B cell (primary cell): ENCODE measurements at regions not wholly inside any gene's neighbourhood (a gene's known extent, or its start where the extent isn't known, plus 50 kb on each side); places are given as distances from the start of the nearest gene placed in this dataset.

Experiments used
- ATAC-seq: fragments of 200-7000 bp; cut with Tn5 transposase; one replicate; pipeline ENCODE4 v1.10.0; 2021; ENCODE audit warnings: low read depth, mild to moderate bottlenecking, moderate number of reproducible peaks, moderate library complexity
- CTCF ChIA-PET: fragments of 350-600 bp; sonication (Branson Sonifier 250); formaldehyde crosslinking; loops from one replicate; lab custom pipeline; 2021; ENCODE audit warnings: antibody characterized with exemption, inconsistent platforms; lab: Charles Lee
- POLR2A ChIA-PET: fragments of 350-600 bp; sonication (Branson Sonifier 250); formaldehyde crosslinking; loops from one replicate; lab custom pipeline; 2021; ENCODE audit warnings: antibody characterized with exemption; lab: Charles Lee
- DNase-seq: peaks from one replicate; pipeline ENCODE4 v3.0.0; 2013
- H2AFZ ChIP-seq: 2 replicates; pipeline ENCODE4 v1.6.1; 2012; ENCODE audit warnings: mild to moderate bottlenecking, low read depth, low read length; ENCODE audit not compliant: insufficient read depth, poor library complexity, severe bottlenecking
- H3K27ac ChIP-seq, 2 donors: 1 replicate in 1 of 2; 2 replicates in 1 of 2; pipeline ENCODE4 v1.5.1; 2012 to 2013; ENCODE audit warnings: low read length in 2 of 2, mild to moderate bottlenecking in 2 of 2, moderate library complexity in 1 of 2
- H3K27me3 ChIP-seq, 4 experiments: fragments of 200-600 bp in 1 of 4; sonication (generic) in 1 of 4; replicated peaks in 1 of 4; 1 replicate in 2 of 4; 2 replicates in 2 of 4; pipeline versions ENCODE4 v1.6.1 to v1.7.0; 2013 to 2016; ENCODE audit warnings: low read length in 3 of 4, mild to moderate bottlenecking in 2 of 4, mixed read lengths in 1 of 4, moderate library complexity in 1 of 4; ENCODE audit not compliant: insufficient read depth in 4 of 4, control insufficient read depth in 3 of 4; ENCODE audit errors: control extremely low read depth in 1 of 4
- H3K36me3 ChIP-seq, 2 experiments: replicated peaks in 1 of 2; 1 replicate in 1 of 2; 2 replicates in 1 of 2; pipeline versions ENCODE4 v1.6.1 to v1.7.1; 2013; ENCODE audit warnings: low read length in 1 of 2; ENCODE audit not compliant: insufficient read depth in 2 of 2, control insufficient read depth in 1 of 2; ENCODE audit errors: control extremely low read depth in 1 of 2, extremely low read depth in 1 of 2
- H3K4me1 ChIP-seq, 2 donors: fragments of 200-600 bp in 1 of 2; sonication (generic) in 1 of 2; 1 replicate in 1 of 2; 2 replicates in 1 of 2; pipeline versions ENCODE4 v1.5.1 to v1.6.1; 2013 to 2017; ENCODE audit warnings: low read length in 2 of 2; ENCODE audit not compliant: control insufficient read depth in 2 of 2, insufficient read depth in 2 of 2
- H3K4me2 ChIP-seq: replicated peaks from 2 replicates; pipeline ENCODE3; 2012; ENCODE audit warnings: mild to moderate bottlenecking, low read depth, low read length; ENCODE audit not compliant: poor library complexity, severe bottlenecking
- H3K4me3 ChIP-seq, 5 experiments: fragments of 200-600 bp in 1 of 5; sonication (generic) in 1 of 5; 1 replicate in 3 of 5; 2 replicates in 2 of 5; pipeline versions ENCODE4 v1.5.1 to v1.7.0; 2011 to 2016; ENCODE audit warnings: low read length in 4 of 5, mild to moderate bottlenecking in 4 of 5, low read depth in 2 of 5, control low read depth in 1 of 5, moderate library complexity in 1 of 5; ENCODE audit not compliant: insufficient read depth in 1 of 5; ENCODE audit errors: control extremely low read depth in 1 of 5, extremely low read depth in 1 of 5
- H3K79me2 ChIP-seq: fragments of 200-600 bp; sonication (generic); one replicate; pipeline ENCODE4 v1.6.0; 2016; ENCODE audit warnings: low read length; ENCODE audit not compliant: control insufficient read depth, insufficient read depth
- H3K9ac ChIP-seq: fragments of 200-600 bp; sonication (generic); 2 replicates; pipeline ENCODE4 v1.6.1; 2017; ENCODE audit warnings: mild to moderate bottlenecking, low read length, moderate library complexity
- H3K9me3 ChIP-seq, 3 donors: one replicate each; pipeline versions ENCODE4 v1.6.1 to v1.7.1; 2013; ENCODE audit warnings: low read length in 2 of 3; ENCODE audit not compliant: control insufficient read depth in 2 of 3, insufficient read depth in 1 of 3; ENCODE audit errors: control extremely low read depth in 1 of 3
- H4K20me1 ChIP-seq: 2 replicates; pipeline ENCODE4 v1.6.0; 2012; ENCODE audit warnings: mild to moderate bottlenecking, low read length; ENCODE audit not compliant: insufficient read depth, control insufficient read depth, poor library complexity, severe bottlenecking
- H3K27ac Mint-ChIP-seq: one replicate; pipeline ENCODE4 v1.8.0; 2021; ENCODE audit warnings: mixed read lengths
- H3K27me3 Mint-ChIP-seq: one replicate; pipeline ENCODE4 v1.8.0; 2021; ENCODE audit warnings: mixed read lengths
- H3K4me1 Mint-ChIP-seq: one replicate; pipeline ENCODE4 v1.8.0; 2021; ENCODE audit warnings: mixed read lengths
- H3K4me3 Mint-ChIP-seq: one replicate; pipeline ENCODE4 v1.8.0; 2021; ENCODE audit warnings: mixed read lengths
- H3K9me3 Mint-ChIP-seq: one replicate; pipeline ENCODE4 v1.8.0; 2022; ENCODE audit warnings: mixed read lengths; ENCODE audit not compliant: insufficient read depth
- EZH2 ChIP-seq: IDR thresholded peaks from 2 replicates; pipeline ENCODE4 v1.6.1; 2012; ENCODE audit warnings: borderline replicate concordance, low read depth, mild to moderate bottlenecking, moderate library complexity, low read length; ENCODE audit not compliant: insufficient read depth, poor library complexity, severe bottlenecking
- WGBS: methylation state at CpG from one replicate; pipeline ENCODE4 v1.1.5; 2013; ENCODE audit warnings: missing lambda C conversion rate; ENCODE audit not compliant: insufficient coverage; 5-methylcytosine and 5-hydroxymethylcytosine counted together
- intact Hi-C: fragments of 100-400 bp; cut with micrococcal nuclease; formaldehyde crosslinking; loops from one replicate; pipeline ENCODE4 v1.10.0; 2022
- TF ChIP-seq, protein P1 (sequence below): fragments of 200-600 bp; IDR thresholded peaks from one replicate; pipeline ENCODE4 v1.8.0; 2022; ENCODE audit warnings: antibody characterized with exemption, mild to moderate bottlenecking

DNA sequence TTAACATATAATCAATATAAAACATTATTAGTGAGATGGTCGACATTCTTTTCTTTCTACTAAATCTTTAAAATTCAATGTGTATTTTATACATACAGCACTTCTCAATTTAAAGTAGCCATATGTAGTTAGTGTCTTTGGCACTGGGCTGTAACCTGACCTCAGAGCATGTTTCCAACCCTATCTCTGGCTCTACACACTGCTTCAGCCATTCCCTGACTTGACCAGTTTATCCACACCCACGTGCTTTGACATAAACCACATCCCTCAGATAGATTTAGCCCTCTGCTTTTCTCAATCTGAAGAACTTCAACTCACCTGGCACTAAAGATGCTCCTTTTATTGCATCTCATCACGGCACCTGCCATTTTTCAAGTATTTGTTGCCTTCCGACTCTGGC is 58.3 kb downstream of the RGS2 start:
- 90% methylated on average over 1 of the region's 4 CpGs for WGBS
- no peak for DNase-seq
- Histone ChIP-seq H3K4me2 (no peak overlapping the region), H3K27ac (no peak overlapping the region), H4K20me1 (no peaks in the 10 kb centered on the region), H3K36me3 (no peaks in the 10 kb centered on the region), H3K9me3 (no peaks in the 10 kb centered on the region), H3K9ac (no peak overlapping the region), H3K79me2 (no peaks in the 10 kb centered on the region), H3K4me1 (no peaks in the 10 kb centered on the region), H2AFZ (no peak overlapping the region), H3K27me3 (no peaks in the 10 kb centered on the region), H3K4me3 (no peak overlapping the region)
- intact Hi-C loops, result no loop called here
- POLR2A ChIA-PET, result no interaction called here
- CTCF ChIA-PET, result no interaction called here
- ATAC-seq, result no peak
- peaks cover 4% of the 10 kb centered on the region for H3K9me3 Mint-ChIP-seq
- no peaks in the 10 kb centered on the region for H3K4me1 Mint-ChIP-seq
- H3K27me3 Mint-ChIP-seq, result peaks cover 4% of the 10 kb centered on the region
- H3K27ac Mint-ChIP-seq, result no peak overlapping the region
- no peak for TF ChIP-seq EZH2
- TF ChIP-seq, protein P1, sequence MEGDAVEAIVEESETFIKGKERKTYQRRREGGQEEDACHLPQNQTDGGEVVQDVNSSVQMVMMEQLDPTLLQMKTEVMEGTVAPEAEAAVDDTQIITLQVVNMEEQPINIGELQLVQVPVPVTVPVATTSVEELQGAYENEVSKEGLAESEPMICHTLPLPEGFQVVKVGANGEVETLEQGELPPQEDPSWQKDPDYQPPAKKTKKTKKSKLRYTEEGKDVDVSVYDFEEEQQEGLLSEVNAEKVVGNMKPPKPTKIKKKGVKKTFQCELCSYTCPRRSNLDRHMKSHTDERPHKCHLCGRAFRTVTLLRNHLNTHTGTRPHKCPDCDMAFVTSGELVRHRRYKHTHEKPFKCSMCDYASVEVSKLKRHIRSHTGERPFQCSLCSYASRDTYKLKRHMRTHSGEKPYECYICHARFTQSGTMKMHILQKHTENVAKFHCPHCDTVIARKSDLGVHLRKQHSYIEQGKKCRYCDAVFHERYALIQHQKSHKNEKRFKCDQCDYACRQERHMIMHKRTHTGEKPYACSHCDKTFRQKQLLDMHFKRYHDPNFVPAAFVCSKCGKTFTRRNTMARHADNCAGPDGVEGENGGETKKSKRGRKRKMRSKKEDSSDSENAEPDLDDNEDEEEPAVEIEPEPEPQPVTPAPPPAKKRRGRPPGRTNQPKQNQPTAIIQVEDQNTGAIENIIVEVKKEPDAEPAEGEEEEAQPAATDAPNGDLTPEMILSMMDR, result no peak
- H3K4me3 Mint-ChIP-seq, result no peak overlapping the region

DNA sequence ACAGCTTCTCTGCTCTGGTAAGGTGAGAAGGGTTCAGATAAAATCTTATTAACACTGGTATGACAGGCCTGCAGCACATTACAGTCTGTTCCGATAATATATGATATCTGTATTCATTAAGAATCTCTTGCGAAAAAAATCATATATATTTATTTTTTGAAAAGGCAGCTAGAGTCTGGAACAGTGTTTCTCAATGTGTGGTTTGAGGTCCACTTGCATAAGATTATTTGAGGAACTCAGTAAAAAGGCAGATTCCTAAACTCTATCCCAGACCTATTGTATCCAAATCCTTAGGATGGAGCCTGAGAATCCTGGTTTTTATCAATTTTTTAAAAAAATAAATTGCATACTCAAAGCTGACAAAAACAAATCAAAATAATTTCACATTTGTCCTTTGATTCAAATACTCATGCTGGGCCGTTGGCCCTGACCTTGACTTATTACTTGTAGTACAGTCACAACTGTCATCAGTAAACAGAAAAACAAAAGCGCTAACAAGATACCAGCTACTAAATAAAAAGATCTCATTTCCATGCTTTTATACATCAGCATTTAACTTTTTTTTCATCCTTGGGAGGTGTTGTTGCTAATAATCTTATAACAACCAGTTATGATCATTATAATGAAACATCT is 60.6 kb downstream of the RGS2 start:
- WGBS, result 89% methylated on average over 1 of the region's 4 CpGs
- POLR2A ChIA-PET, result no interaction called here

More for the DNA sequence above, 60.6 kb downstream of the RGS2 start:
- H3K9me3 Mint-ChIP-seq, result peaks cover 4% of the 10 kb centered on the region
- Histone ChIP-seq H3K36me3 (no peaks in the 10 kb centered on the region), H3K9ac (no peak overlapping the region), H3K27me3 (no peaks in the 10 kb centered on the region), H3K9me3 (no peaks in the 10 kb centered on the region), H4K20me1 (no peaks in the 10 kb centered on the region), H3K79me2 (no peaks in the 10 kb centered on the region), H3K27ac (no peak overlapping the region), H3K4me1 (no peaks in the 10 kb centered on the region), H2AFZ (no peak overlapping the region), H3K4me3 (no peak overlapping the region), H3K4me2 (no peak overlapping the region)
- no peaks in the 10 kb centered on the region for H3K4me1 Mint-ChIP-seq
- no peak for TF ChIP-seq EZH2
- TF ChIP-seq, protein P1, result no peak
- peaks cover 14% of the 10 kb centered on the region for H3K27me3 Mint-ChIP-seq
- no peak overlapping the region for H3K27ac Mint-ChIP-seq
- no peak overlapping the region for H3K4me3 Mint-ChIP-seq
- DNase-seq (no peak), ATAC-seq (no peak)
- CTCF ChIA-PET, result no interaction called here
- intact Hi-C loops, result no loop called here
